H9 (cell line): ENCODE measurements at regions not wholly inside any gene's neighbourhood (a gene's known extent, or its start where the extent isn't known, plus 50 kb on each side); places are given as distances from the start of the nearest gene placed in this dataset.

Experiments
- DNase-seq: peaks from one replicate; pipeline ENCODE4 v3.0.0-alpha.2; 2017
- H2AFZ ChIP-seq: one replicate; pipeline ENCODE4 v1.6.1; 2013; ENCODE audit warnings: mild to moderate bottlenecking, low read length, control low read depth, moderate library complexity
- H2AK5ac ChIP-seq: 2 replicates; pipeline ENCODE4 v1.6.1; 2013; ENCODE audit warnings: low read length, control low read depth, mixed read lengths; ENCODE audit not compliant: insufficient read length
- H2BK120ac ChIP-seq: one replicate; pipeline ENCODE4 v1.6.1; 2013; ENCODE audit warnings: low read depth, mild to moderate bottlenecking, low read length, control low read depth, inconsistent platforms; ENCODE audit not compliant: poor library complexity, severe bottlenecking
- H2BK12ac ChIP-seq: 2 replicates; pipeline ENCODE4 v1.6.1; 2013; ENCODE audit warnings: low read length, control low read depth, mixed read lengths, low read depth; ENCODE audit not compliant: insufficient read length
- H2BK15ac ChIP-seq: 2 replicates; pipeline ENCODE4 v1.6.1; 2013; ENCODE audit warnings: low read depth, low read length, control low read depth
- H2BK20ac ChIP-seq: one replicate; pipeline ENCODE4 v1.6.1; 2013; ENCODE audit warnings: low read depth, mild to moderate bottlenecking, low read length, control low read depth, inconsistent platforms; ENCODE audit not compliant: poor library complexity, severe bottlenecking
- H2BK5ac ChIP-seq: 2 replicates; pipeline ENCODE4 v1.6.1; 2013; ENCODE audit warnings: low read length, control low read depth, mixed read lengths; ENCODE audit not compliant: insufficient read length
- H3K14ac ChIP-seq: 2 replicates; pipeline ENCODE4 v1.6.1; 2013; ENCODE audit warnings: low read length, control low read depth; ENCODE audit not compliant: insufficient read depth
- H3K18ac ChIP-seq: 2 replicates; pipeline ENCODE4 v1.6.1; 2013; ENCODE audit warnings: low read depth, mild to moderate bottlenecking, mixed read lengths, low read length, control low read depth; ENCODE audit not compliant: insufficient read length
- H3K23ac ChIP-seq: 2 replicates; pipeline ENCODE4 v1.6.1; 2013; ENCODE audit warnings: low read length, control low read depth, mixed read lengths, low read depth; ENCODE audit not compliant: insufficient read length
- H3K23me2 ChIP-seq: 2 replicates; pipeline ENCODE4 v1.6.1; 2013; ENCODE audit warnings: low read depth, mild to moderate bottlenecking, mixed read lengths, low read length, control low read depth; ENCODE audit not compliant: insufficient read length, poor library complexity, severe bottlenecking
- H3K27ac ChIP-seq: 2 replicates; pipeline ENCODE4 v1.5.1; 2013; ENCODE audit warnings: low read length, control low read depth, mixed read lengths, low read depth; ENCODE audit not compliant: insufficient read length
- H3K27me3 ChIP-seq: 2 replicates; pipeline ENCODE4 v1.6.1; 2013; ENCODE audit warnings: low read length, control low read depth, inconsistent platforms; ENCODE audit not compliant: insufficient read depth
- H3K4ac ChIP-seq: 2 replicates; pipeline ENCODE4 v1.6.1; 2013; ENCODE audit warnings: low read depth, mild to moderate bottlenecking, control low read depth, inconsistent platforms, low read length, moderate library complexity
- H3K4me1 ChIP-seq: 2 replicates; pipeline ENCODE4 v1.6.1; 2013; ENCODE audit warnings: low read length, control low read depth, inconsistent platforms; ENCODE audit not compliant: insufficient read depth
- H3K4me2 ChIP-seq: 2 replicates; pipeline ENCODE4 v1.6.1; 2013; ENCODE audit warnings: low read length, control low read depth, mixed read lengths; ENCODE audit not compliant: insufficient read length, insufficient read depth
- H3K56ac ChIP-seq: 2 replicates; pipeline ENCODE4 v1.6.1; 2013; ENCODE audit warnings: low read depth, mild to moderate bottlenecking, mixed read lengths, low read length, control low read depth; ENCODE audit not compliant: insufficient read length
- H3K79me1 ChIP-seq: 2 replicates; pipeline ENCODE4 v1.6.1; 2013; ENCODE audit warnings: low read depth, mild to moderate bottlenecking, moderate library complexity, low read length, control low read depth, inconsistent platforms; ENCODE audit not compliant: insufficient read depth, poor library complexity, severe bottlenecking
- H3K79me2 ChIP-seq: 2 replicates; pipeline ENCODE4 v1.6.1; 2013; ENCODE audit warnings: low read length, control low read depth, inconsistent platforms; ENCODE audit not compliant: insufficient read depth
- H3K9ac ChIP-seq: 2 replicates; pipeline ENCODE4 v1.6.1; 2013; ENCODE audit warnings: low read length, control low read depth, mixed read lengths; ENCODE audit not compliant: insufficient read length; ENCODE audit errors: extremely low read depth
- H3K9me3 ChIP-seq: one replicate; pipeline ENCODE4 v1.6.1; 2013; ENCODE audit warnings: low read depth, low read length, inconsistent platforms; ENCODE audit not compliant: control insufficient read depth
- H3T11ph ChIP-seq: one replicate; pipeline ENCODE4 v1.6.1; 2013; ENCODE audit warnings: mild to moderate bottlenecking, low read length, control low read depth, inconsistent platforms
- H4K20me1 ChIP-seq: one replicate; pipeline ENCODE4 v1.6.1; 2013; ENCODE audit not compliant: control insufficient read depth, insufficient read length, insufficient read depth
- H4K5ac ChIP-seq: 2 replicates; pipeline ENCODE4 v1.6.1; 2013; ENCODE audit warnings: low read depth, mild to moderate bottlenecking, mixed read lengths, low read length, control low read depth; ENCODE audit not compliant: insufficient read length
- H4K8ac ChIP-seq: replicated peaks from 2 replicates; pipeline ENCODE4 v1.6.1; 2013; ENCODE audit warnings: low read length, control low read depth, mixed read lengths, low read depth; ENCODE audit not compliant: insufficient read length
- H4K91ac ChIP-seq: 2 replicates; pipeline ENCODE4 v1.6.1; 2013; ENCODE audit warnings: low read depth, mild to moderate bottlenecking, moderate library complexity, mixed read lengths, low read length, control low read depth; ENCODE audit not compliant: insufficient read length
- H3K27ac Mint-ChIP-seq, 3 experiments: 2 replicates in 2 of 3; 3 replicates in 1 of 3; pipeline ENCODE4 v1.8.0; 2020 to 2021; ENCODE audit warnings: mixed read lengths in 3 of 3, mild to moderate bottlenecking in 1 of 3, moderate library complexity in 1 of 3
- H3K27me3 Mint-ChIP-seq: 2 replicates; pipeline ENCODE4 v1.8.0; 2021; ENCODE audit warnings: low read depth, mild to moderate bottlenecking, moderate library complexity, mixed read lengths
- H3K36me3 Mint-ChIP-seq, 3 experiments: 2 replicates in 2 of 3; 3 replicates in 1 of 3; pipeline ENCODE4 v1.8.0; 2020 to 2021; ENCODE audit warnings: low read depth in 3 of 3, mixed read lengths in 3 of 3; ENCODE audit not compliant: insufficient read depth in 1 of 3
- H3K4me1 Mint-ChIP-seq, 2 experiments: 2 replicates each; pipeline ENCODE4 v1.8.0; 2020; ENCODE audit warnings: mixed read lengths in 2 of 2
- H3K4me3 Mint-ChIP-seq, 2 experiments: 2 replicates in 1 of 2; 3 replicates in 1 of 2; pipeline ENCODE4 v1.8.0; 2020 to 2021; ENCODE audit warnings: mild to moderate bottlenecking in 2 of 2, mixed read lengths in 2 of 2, moderate library complexity in 1 of 2
- H3K9me3 Mint-ChIP-seq, 2 experiments: 2 replicates in 1 of 2; 3 replicates in 1 of 2; pipeline ENCODE4 v1.8.0; 2020; ENCODE audit warnings: mild to moderate bottlenecking in 2 of 2, mixed read lengths in 2 of 2, moderate library complexity in 1 of 2
- CTCF ChIP-seq: fragments of 200-600 bp; sonication (generic); conservative IDR thresholded peaks from 3 replicates; pipeline ENCODE4 v1.8.0; 2021; ENCODE audit warnings: antibody characterized with exemption, mild to moderate bottlenecking
- WGBS: extraction: QIAGEN DNeasy Blood & Tissue Kit; methylation state at CpG from one replicate; pipeline ENCODE4 v1.1.7; 2013; ENCODE audit warnings: missing lambda C conversion rate, low lambda C conversion rate, mixed read lengths; ENCODE audit not compliant: insufficient read length; ENCODE audit errors: extremely low coverage; 5-methylcytosine and 5-hydroxymethylcytosine counted together

- no peak overlapping the region for H4K8ac ChIP-seq
- no peak overlapping the region for H3K56ac ChIP-seq
- H3K4ac ChIP-seq = no peak overlapping the region
- H3K23ac ChIP-seq = no peak overlapping the region
- H4K91ac ChIP-seq = no peak overlapping the region
- no CpG with 5 or more reads among the region's 10 CpGs for WGBS
- H3T11ph ChIP-seq = no peak overlapping the region
- H3K27me3 ChIP-seq = no peaks in the 10 kb centered on the region
- H3K27me3 Mint-ChIP-seq = peaks cover 10% of the 10 kb centered on the region
- H3K4me3 Mint-ChIP-seq = peak overlapping the region in 1 of 2 experiments; percentile 60; a peak in 1 of 5 replicates
- no peaks in the 10 kb centered on the region for H3K23me2 ChIP-seq
- H3K79me1 ChIP-seq = no peaks in the 10 kb centered on the region
- peaks cover 2 to 8% of the 10 kb centered on the region in 2 experiments for H3K4me1 Mint-ChIP-seq
- no peak overlapping the region for H2BK15ac ChIP-seq
- no peak overlapping the region for H3K4me2 ChIP-seq
- H3K36me3 Mint-ChIP-seq = no peaks in the 10 kb centered on the region
- peak; percentile 76 for DNase-seq
- H3K4me1 ChIP-seq = no peaks in the 10 kb centered on the region
- H2BK12ac ChIP-seq = no peak overlapping the region
- H2AK5ac ChIP-seq = no peak overlapping the region
- H2BK120ac ChIP-seq = no peak overlapping the region
- no peak overlapping the region for H2AFZ ChIP-seq
- no peak overlapping the region for H3K27ac ChIP-seq
- H3K9me3 ChIP-seq = no peaks in the 10 kb centered on the region
- H3K14ac ChIP-seq = no peak overlapping the region
- peak; percentile 88 for TF ChIP-seq CTCF
- no peak overlapping the region for H4K5ac ChIP-seq
- no peaks in the 10 kb centered on the region for H4K20me1 ChIP-seq
- H2BK20ac ChIP-seq = no peak overlapping the region
- H3K79me2 ChIP-seq = no peaks in the 10 kb centered on the region
- no peak overlapping the region for H3K18ac ChIP-seq
- H3K27ac Mint-ChIP-seq = no peak overlapping the region
- no peaks in the 10 kb centered on the region; a peak in 1 of 5 replicates for H3K9me3 Mint-ChIP-seq
- no peak overlapping the region for H2BK5ac ChIP-seq
- H3K9ac ChIP-seq = no peak overlapping the region
Observed at GRCh38 chr9:85258823-85259370, 482.9 kb downstream of the AGTPBP1 start.
